GM12878 (cell line): ENCODE measurements at regions not wholly inside any gene's neighbourhood (a gene's known extent, or its start where the extent isn't known, plus 50 kb on each side); places are given as distances from the start of the nearest gene placed in this dataset.

Source experiments
- ATAC-seq: fragments of 200-7000 bp; cut with Tn5 transposase; 3 replicates; pipeline ENCODE4 v1.9.1; 2020; ENCODE audit warnings: mild to moderate bottlenecking, moderate library complexity
- BruUV-seq: library from RNA; stranded (reverse); fragments of 400-500 nt; replicated peaks from 2 replicates; lab custom pipeline; 2021; lab: Mats Ljungman, UMichigan
- CTCF ChIA-PET: fragments of 300-600 bp; sonication (Branson Sonifier 250); formaldehyde crosslinking; extraction: SDS; loops from one replicate; lab custom pipeline; 2021; ENCODE audit warnings: inconsistent platforms; lab: Yijun Ruan, JAX
- POLR2A ChIA-PET: fragments of 350-600 bp; formaldehyde crosslinking; extraction: SDS; loops from one replicate; lab custom pipeline; 2021; ENCODE audit warnings: inconsistent platforms; lab: Charles Lee
- RAD21 ChIA-PET: fragments of 300-600 bp; sonication (Branson Sonifier 250); formaldehyde crosslinking; loops from one replicate; lab custom pipeline; 2023; ENCODE audit warnings: antibody characterized with exemption; ENCODE audit not compliant: unreplicated experiment; lab: Charles Lee
- SMC1A ChIA-PET: fragments of 300-600 bp; sonication (Branson Sonifier 250); formaldehyde crosslinking; loops from one replicate; lab custom pipeline; 2023; ENCODE audit not compliant: unreplicated experiment, uncharacterized antibody; lab: Charles Lee
- DNase-seq: peaks from one replicate; pipeline ENCODE4 v3.0.0-alpha.2; 2011; ENCODE audit warnings: low read depth, low spot score
- FAIRE-seq: peaks from 3 replicates; lab custom pipeline; 2011; peaks lifted over from hg19 to GRCh38; lab: Jason Lieb, UNC
- H2AFZ ChIP-seq: 2 replicates; pipeline ENCODE4 v1.6.0; 2011; ENCODE audit warnings: low read depth, low read length, control low read depth; ENCODE audit not compliant: control insufficient read depth
- H3K27ac ChIP-seq: 2 replicates; pipeline ENCODE4 v1.5.1; 2011; ENCODE audit warnings: control low read depth; ENCODE audit not compliant: control insufficient read depth, insufficient read depth
- H3K27me3 ChIP-seq, 2 experiments: replicated peaks in 1 of 2; 2 replicates each; pipeline versions ENCODE4 v1.6.0 to v1.6.1; 2011; ENCODE audit warnings: low read length in 1 of 2; ENCODE audit not compliant: control insufficient read depth in 2 of 2, insufficient read depth in 2 of 2
- H3K36me3 ChIP-seq, 2 experiments: 2 replicates each; pipeline ENCODE4 v1.5.1; 2011; ENCODE audit warnings: low read length in 1 of 2; ENCODE audit not compliant: control insufficient read depth in 2 of 2, insufficient read depth in 2 of 2
- H3K4me1 ChIP-seq: 2 replicates; pipeline ENCODE4 v1.6.1; 2011; ENCODE audit warnings: mild to moderate bottlenecking, low read length, moderate library complexity, mixed read lengths; ENCODE audit not compliant: control insufficient read depth, insufficient read depth
- H3K4me2 ChIP-seq: 2 replicates; pipeline ENCODE4 v1.6.0; 2011; ENCODE audit warnings: control low read depth; ENCODE audit not compliant: control insufficient read depth, insufficient read depth
- H3K4me3 ChIP-seq: fragments of 200-600 bp; sonication (generic); 2 replicates; pipeline ENCODE4 v1.5.1; 2016
- H3K79me2 ChIP-seq: 2 replicates; pipeline ENCODE4 v1.6.0; 2011; ENCODE audit warnings: low read length; ENCODE audit not compliant: control insufficient read depth, insufficient read depth
- H3K9ac ChIP-seq: 2 replicates; pipeline ENCODE4 v1.8.0; 2011; ENCODE audit warnings: low read length, control low read depth, mixed read lengths; ENCODE audit not compliant: control insufficient read depth, insufficient read depth
- H3K9me3 ChIP-seq: replicated peaks from 3 replicates; pipeline ENCODE4 v1.5.1; 2011; ENCODE audit warnings: mild to moderate bottlenecking, low read length; ENCODE audit not compliant: control insufficient read depth, insufficient read depth
- H4K20me1 ChIP-seq: 2 replicates; pipeline ENCODE4 v1.6.0; 2011; ENCODE audit not compliant: control insufficient read depth, insufficient read depth
- E2F4 ChIP-seq: IDR thresholded peaks from 2 replicates; pipeline ENCODE4 v1.6.1; 2012; ENCODE audit warnings: low read depth, low read length, improper control_type of control experiment
- IKZF1 ChIP-seq: fragments of 450-650 bp; conservative IDR thresholded peaks from 2 replicates; pipeline ENCODE4 v1.6.1; 2017; ENCODE audit warnings: antibody characterized with exemption, mild to moderate bottlenecking
- KLF5 ChIP-seq: fragments of 450-650 bp; IDR thresholded peaks from 2 replicates; pipeline ENCODE4 v1.6.1; 2014; ENCODE audit warnings: mild to moderate bottlenecking; ENCODE audit not compliant: partially characterized antibody
- MXI1 ChIP-seq: fragments of 150-350 bp; IDR thresholded peaks from 2 replicates; pipeline ENCODE4 v1.6.1; 2011; ENCODE audit warnings: low read depth, mild to moderate bottlenecking, inconsistent platforms, low read length, improper control_type of control experiment
- PAX5 ChIP-seq: IDR thresholded peaks from 2 replicates; pipeline ENCODE4 v1.6.1; 2011; ENCODE audit warnings: low read depth, low read length, borderline replicate concordance
- SMAD5 ChIP-seq: IDR thresholded peaks from 2 replicates; pipeline ENCODE4 v1.6.1; 2016; ENCODE audit warnings: antibody characterized with exemption, low read depth
- USF1 ChIP-seq: IDR thresholded peaks from 2 replicates; pipeline ENCODE4 v1.6.1; 2011; ENCODE audit warnings: borderline replicate concordance, low read depth, mild to moderate bottlenecking, moderate library complexity, mixed read lengths, low read length; ENCODE audit not compliant: insufficient read depth; ENCODE audit errors: extremely low read length
- WGBS: methylation state at CpG from one replicate; pipeline ENCODE4 v1.1.6; 2016; ENCODE audit warnings: low lambda C conversion rate; ENCODE audit not compliant: insufficient replicate concordance, insufficient coverage; ENCODE audit errors: missing lambda C conversion rate; 5-methylcytosine and 5-hydroxymethylcytosine counted together
- in situ Hi-C: fragments of 300-500 bp; cut with MboI; formaldehyde crosslinking; loops from 9 replicates; pipeline ENCODE4 v1.14.3; 2018; ENCODE audit warnings: mixed read lengths
- intact Hi-C: fragments of 100-400 bp; cut with micrococcal nuclease; formaldehyde crosslinking; loops from one replicate; pipeline ENCODE4 v1.14.2; 2022; ENCODE audit not compliant: unreplicated experiment

- ChIA-PET SMC1A (no interaction called here), RAD21 (no interaction called here), CTCF (no interaction called here), POLR2A (no interaction called here)
- ATAC-seq = no peak
- no TSS peak for BruUV-seq
- in situ Hi-C loops = no loop called here
- H3K4me3 ChIP-seq = no peak overlapping the region
- no peaks in the 10 kb centered on the region for H4K20me1 ChIP-seq
- H3K4me1 ChIP-seq = no peaks in the 10 kb centered on the region
- no peak overlapping the region for H3K27ac ChIP-seq
- 0% methylated on average over 1 of the region's 1 CpG for WGBS
- H3K79me2 ChIP-seq = no peaks in the 10 kb centered on the region
- no peaks in the 10 kb centered on the region for H3K9me3 ChIP-seq
- no peak for FAIRE-seq
- H3K36me3 ChIP-seq = no peaks in the 10 kb centered on the region
- intact Hi-C loops = no loop called here
- H2AFZ ChIP-seq = no peak overlapping the region
- no peak overlapping the region for H3K9ac ChIP-seq
- TF ChIP-seq E2F4 (no peak), MXI1 (no peak), KLF5 (no peak), USF1 (no peak), SMAD5 (no peak), PAX5 (no peak), IKZF1 (no peak)
- H3K4me2 ChIP-seq = no peak overlapping the region
- DNase-seq = no peak
- no peaks in the 10 kb centered on the region for H3K27me3 ChIP-seq
Observed at GRCh38 chr14:101417434-101417833, 143.9 kb upstream of the DIO3 start.
